ENCODE measurements at regions not wholly inside any gene's neighbourhood (a gene's known extent, or its start where the extent isn't known, plus 50 kb on each side); places are given as distances from the start of the nearest gene placed in this dataset.

DNA sequence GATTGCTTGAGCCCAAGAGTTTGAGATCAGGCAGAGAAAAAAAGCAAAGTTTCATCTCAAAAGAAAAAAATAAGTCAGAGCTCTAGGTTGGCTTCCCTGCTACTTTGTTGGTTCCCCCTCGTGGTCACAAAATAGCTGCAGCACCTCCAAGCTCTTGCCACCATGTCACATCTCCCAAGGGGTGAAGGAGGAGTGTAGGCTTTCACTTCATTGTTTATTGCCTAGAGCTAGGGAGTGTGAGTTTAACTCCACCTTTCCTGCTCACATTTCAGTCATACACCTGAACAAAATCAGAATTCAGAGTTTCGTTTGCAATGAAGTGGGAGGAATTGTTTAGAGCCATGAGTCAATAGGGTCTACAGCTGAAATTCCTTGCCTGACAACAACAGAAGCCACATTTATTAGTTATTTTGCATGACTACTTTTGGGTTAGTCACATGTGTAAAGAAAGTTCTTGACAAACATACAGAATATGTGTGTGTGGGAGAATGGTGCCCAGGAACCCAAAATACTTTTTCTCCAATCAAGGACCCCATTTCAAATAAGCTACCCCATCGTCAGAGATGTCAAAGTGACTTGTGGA, 56.2 kb upstream of the UFL1 start:
- no peak for DNase-seq

DNA sequence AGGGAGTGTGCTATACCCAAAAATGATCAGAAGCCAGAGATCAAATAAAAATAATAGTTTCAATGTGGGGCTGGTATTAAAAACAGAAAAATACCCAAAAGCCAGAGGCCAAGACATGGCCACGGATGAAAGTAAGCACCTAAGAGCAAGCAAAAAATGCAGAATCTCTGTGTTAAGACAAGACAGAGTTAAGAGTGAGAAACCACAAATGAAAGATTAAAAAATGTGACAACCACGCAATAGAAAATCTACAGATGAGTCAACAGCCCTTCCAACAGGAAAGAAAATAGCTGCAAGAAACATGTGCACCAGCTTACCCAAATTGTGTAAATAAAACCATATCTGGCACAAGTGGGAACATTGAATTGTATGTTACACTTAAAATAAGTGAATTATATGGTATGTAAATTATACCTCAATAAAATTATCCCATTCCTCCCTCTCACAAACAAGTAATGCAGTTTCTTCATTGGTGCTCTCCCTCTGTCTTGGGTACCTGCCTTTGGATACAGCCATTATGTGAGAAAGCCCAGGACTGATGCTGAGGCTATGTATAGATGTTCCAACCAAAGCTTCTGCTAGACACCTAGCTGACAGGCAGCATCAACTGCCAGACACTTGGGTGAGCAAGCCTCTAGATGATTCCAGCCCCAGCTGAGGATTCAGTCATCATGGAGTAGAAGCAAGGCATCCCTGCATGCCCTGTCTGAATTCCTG, 55.3 kb upstream of the UFL1 start:
- DNase-seq: no peak

DNA sequence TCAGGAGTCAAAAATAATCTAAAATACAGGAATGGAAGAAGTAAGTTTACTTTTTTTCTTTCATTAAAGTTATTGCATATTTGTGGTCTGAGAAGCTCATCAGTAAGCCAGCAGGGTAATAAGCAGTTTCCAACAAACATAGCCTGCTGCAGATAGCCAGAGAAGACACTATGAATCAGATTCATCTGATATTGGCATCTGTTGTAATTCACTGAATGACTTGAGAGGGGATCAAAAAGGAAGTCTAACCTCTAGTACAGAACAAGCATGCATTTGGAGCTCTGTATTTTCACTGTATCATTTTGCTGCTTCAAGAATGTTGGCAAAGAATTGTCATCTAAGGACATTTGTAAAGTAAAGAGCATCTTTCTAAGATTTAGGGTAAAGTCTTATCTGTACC, 53.8 kb upstream of the UFL1 start:
- no peak for DNase-seq

DNA sequence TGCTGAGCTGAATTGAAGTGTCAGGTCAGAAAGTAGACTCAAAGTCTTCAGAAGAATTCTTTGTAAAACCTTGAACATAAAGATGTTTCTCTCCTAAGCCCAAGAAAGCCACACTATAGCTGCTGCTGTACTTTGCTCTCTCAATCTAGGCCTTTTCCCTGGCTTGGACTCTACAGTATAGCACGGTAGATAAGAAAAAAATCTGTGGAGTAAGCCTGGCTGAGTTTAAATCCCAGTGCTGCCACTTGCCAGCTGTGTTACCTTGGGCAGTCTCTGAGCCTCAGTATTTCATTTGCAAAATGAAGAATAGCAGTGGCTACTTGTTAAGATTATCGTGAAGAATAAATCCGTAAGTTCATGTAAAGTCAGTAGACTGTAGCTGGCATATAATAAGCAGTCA, 53.3 kb upstream of the UFL1 start:
- DNase-seq: no peak

GRCh38 chr6:96468681-96469224, 52.9 kb upstream of the UFL1 start:
- peak; percentile 27 for DNase-seq

GRCh38 chr6:96469312-96469711, 52.3 kb upstream of the UFL1 start:
- DNase-seq: no peak

- DNase-seq: no peak
These were observed 51.3 kb upstream of the UFL1 start for GRCh38 chr6:96470296-96470695.
